HG03460 (cell line): ENCODE measurements at regions not wholly inside any gene's neighbourhood (a gene's known extent, or its start where the extent isn't known, plus 50 kb on each side); places are given as distances from the start of the nearest gene placed in this dataset.
"Not testable (repeated sequence)": the region's sequence is repeated elsewhere in the genome, so short reads cannot be mapped to it uniquely, and the experiment has no call there.

Experiments
- ATAC-seq: cut with Tn5 transposase; IDR thresholded peaks from one replicate; pipeline ENCODE4 v1.9.1; 2021; ENCODE audit not compliant: unreplicated experiment

- peak; percentile 55 for ATAC-seq
Measured at GRCh38 chrY:14344648-14345333, 179.5 kb upstream of the NLGN4Y start.

- ATAC-seq = no peak
Measured at GRCh38 chrY:14351590-14351989, 172.7 kb upstream of the NLGN4Y start.

GRCh38 chrY:14356154-14356553 is 168.2 kb upstream of the NLGN4Y start:
- ATAC-seq = no peak

GRCh38 chrY:14360748-14361500 is 163.4 kb upstream of the NLGN4Y start:
- no peak for ATAC-seq

GRCh38 chrY:14373608-14374007 is 150.7 kb upstream of the NLGN4Y start:
- no peak for ATAC-seq

GRCh38 chrY:14378217-14378616 is 146.1 kb upstream of the NLGN4Y start:
- no peak for ATAC-seq

- not testable (repeated sequence) for ATAC-seq
Measured at GRCh38 chrY:14410549-14411030, 113.7 kb upstream of the NLGN4Y start.

GRCh38 chrY:14411334-14411733 is 113.0 kb upstream of the NLGN4Y start:
- no peak for ATAC-seq

GRCh38 chrY:14436546-14436945 is 87.8 kb upstream of the NLGN4Y start:
- no peak for ATAC-seq

- no peak for ATAC-seq
Measured at GRCh38 chrY:14437626-14438025, 86.7 kb upstream of the NLGN4Y start.

- no peak for ATAC-seq
Measured at GRCh38 chrY:14438395-14438794, 85.9 kb upstream of the NLGN4Y start.

GRCh38 chrY:14444550-14444949 is 79.8 kb upstream of the NLGN4Y start:
- ATAC-seq = no peak

- no peak for ATAC-seq
Measured at GRCh38 chrY:14468151-14468683, 56.1 kb upstream of the NLGN4Y start.

GRCh38 chrY:14472421-14472820 is 51.9 kb upstream of the NLGN4Y start:
- ATAC-seq = no peak

- no peak for ATAC-seq
Measured at GRCh38 chrY:14473320-14473719, 51.0 kb upstream of the NLGN4Y start.
